ENCODE measurements at regions not wholly inside any gene's neighbourhood (a gene's known extent, or its start where the extent isn't known, plus 50 kb on each side); places are given as distances from the start of the nearest gene placed in this dataset.
"Not testable (repeated sequence)": the region's sequence is repeated elsewhere in the genome, so short reads cannot be mapped to it uniquely, and the experiment has no call there.

DNA sequence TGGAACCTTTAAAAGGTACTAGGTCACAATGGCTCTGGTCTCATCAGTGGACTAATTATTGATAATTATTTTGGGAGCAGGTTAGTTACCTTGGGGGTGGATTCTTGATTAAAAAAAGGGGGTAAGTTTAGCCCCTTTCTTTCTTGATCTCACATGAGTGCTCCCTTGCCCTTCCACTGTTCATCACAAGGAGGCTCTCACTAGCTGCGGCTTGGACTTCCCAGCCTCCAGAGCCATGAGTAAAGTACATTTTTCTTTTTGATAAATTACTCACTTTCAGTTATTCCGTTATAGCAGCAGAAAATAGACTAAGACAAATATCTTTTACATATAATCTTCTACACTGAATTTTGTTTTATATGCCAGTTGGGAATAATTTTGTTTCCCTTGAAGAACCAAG is 254.8 kb upstream of the DEPDC1 start:
- DNase-seq (ENCODE audit: extremely low spot score) = no peak
- ChIA-PET POLR2A (no interaction called here), CTCF (no interaction called here)
- TF ChIP-seq ELF4 (IDR thresholded peaks at IDR 0.05) (no peak), TARDBP (IDR thresholded peaks at IDR 0.05) (no peak), FOXM1 (IDR thresholded peaks at IDR 0.05; ENCODE audit: borderline replicate concordance) (no peak), ZNF384 (IDR thresholded peaks at IDR 0.05) (no peak), FOXK2 (IDR thresholded peaks at IDR 0.05) (no peak), SP1 (IDR thresholded peaks at IDR 0.05) (no peak)
- TF ChIP-seq, protein P1, sequence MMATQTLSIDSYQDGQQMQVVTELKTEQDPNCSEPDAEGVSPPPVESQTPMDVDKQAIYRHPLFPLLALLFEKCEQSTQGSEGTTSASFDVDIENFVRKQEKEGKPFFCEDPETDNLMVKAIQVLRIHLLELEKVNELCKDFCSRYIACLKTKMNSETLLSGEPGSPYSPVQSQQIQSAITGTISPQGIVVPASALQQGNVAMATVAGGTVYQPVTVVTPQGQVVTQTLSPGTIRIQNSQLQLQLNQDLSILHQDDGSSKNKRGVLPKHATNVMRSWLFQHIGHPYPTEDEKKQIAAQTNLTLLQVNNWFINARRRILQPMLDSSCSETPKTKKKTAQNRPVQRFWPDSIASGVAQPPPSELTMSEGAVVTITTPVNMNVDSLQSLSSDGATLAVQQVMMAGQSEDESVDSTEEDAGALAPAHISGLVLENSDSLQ (IDR thresholded peaks at IDR 0.05) = no peak

DNA sequence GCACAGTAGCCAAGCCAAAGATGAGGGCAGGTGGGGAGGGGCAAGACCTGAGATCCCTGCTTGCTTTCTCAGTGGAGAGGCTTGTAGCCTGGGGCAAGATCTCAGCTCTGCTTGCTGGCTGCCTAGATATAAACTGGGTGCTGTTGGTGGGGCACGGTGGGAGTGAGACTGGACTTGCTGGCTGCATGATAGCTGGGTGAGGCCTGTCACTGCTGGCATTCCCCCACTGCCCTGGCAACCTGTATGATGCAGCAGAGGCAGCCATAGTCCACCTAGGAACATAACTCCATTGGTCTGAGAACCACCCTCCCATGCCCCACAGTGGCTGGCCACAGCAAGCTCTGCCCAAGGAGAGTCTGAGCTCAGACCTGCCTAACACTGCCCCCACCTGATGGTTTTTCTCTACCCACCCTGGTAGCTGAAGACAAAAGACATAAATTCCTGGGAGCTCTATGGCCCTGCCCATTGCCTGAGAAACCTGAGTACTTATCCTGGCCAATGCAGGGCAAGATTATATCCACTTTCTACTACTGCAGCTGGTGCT is 261.9 kb upstream of the DEPDC1 start:
- ChIA-PET POLR2A (no interaction called here), CTCF (no interaction called here)
- no peak for DNase-seq (ENCODE audit: extremely low spot score)
- no peak for TF ChIP-seq ZNF384 (IDR thresholded peaks at IDR 0.05)
- TF ChIP-seq HDGF (IDR thresholded peaks at IDR 0.05; ENCODE audit: borderline replicate concordance) = no peak
- no peak for TF ChIP-seq SP1 (IDR thresholded peaks at IDR 0.05)

DNA sequence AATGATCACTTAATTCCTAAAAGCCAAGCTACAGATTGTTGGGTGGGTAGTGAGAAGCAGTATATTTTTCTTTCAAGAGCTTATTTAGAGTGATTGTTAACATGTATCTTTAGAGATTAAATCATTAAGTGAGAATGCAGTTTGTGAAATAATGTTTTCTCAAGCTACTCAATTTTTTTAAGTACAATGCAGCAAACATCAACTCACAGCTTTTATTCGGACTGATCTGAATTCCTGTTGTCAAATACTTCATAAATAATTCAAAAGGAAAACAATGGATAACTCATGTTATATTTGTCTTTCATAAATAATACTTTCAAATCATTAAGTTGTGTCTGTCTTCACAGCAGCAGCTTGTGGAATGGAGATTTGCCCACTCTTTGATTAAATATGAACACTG is 271.1 kb upstream of the DEPDC1 start:
- no peak for TF ChIP-seq FOXA1 (IDR thresholded peaks at IDR 0.05)
- no peak for DNase-seq (ENCODE audit: extremely low spot score)
- POLR2A ChIA-PET = no interaction called here
- CTCF ChIA-PET = no interaction called here

DNA sequence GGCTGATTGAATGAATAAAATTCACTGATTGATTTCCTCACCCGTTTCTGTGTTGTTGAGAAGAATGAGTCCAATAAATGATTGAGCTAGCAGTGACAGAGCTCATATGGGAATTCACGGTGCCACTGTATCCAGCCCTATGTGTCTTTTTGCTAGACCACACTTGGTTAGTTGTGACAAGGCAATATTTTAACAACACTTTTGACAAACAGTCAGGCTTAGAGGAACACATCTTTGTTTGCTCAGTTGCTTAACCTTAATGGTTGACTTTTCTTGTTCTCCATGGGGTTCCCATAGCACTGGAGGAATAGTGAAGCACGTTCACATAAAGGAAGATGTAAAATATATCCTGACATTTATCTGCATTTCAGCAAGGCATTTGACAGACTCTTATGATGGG is 273.9 kb upstream of the DEPDC1 start:
- TF ChIP-seq HDGF (IDR thresholded peaks at IDR 0.05; ENCODE audit: borderline replicate concordance) = no peak
- TF ChIP-seq FOXA1 (IDR thresholded peaks at IDR 0.05) = no peak
- no peak for TF ChIP-seq FOXK2 (IDR thresholded peaks at IDR 0.05)
- TF ChIP-seq BHLHE40 (IDR thresholded peaks at IDR 0.05; ENCODE audit: borderline replicate concordance) = no peak
- TF ChIP-seq FOXM1 (IDR thresholded peaks at IDR 0.05; ENCODE audit: borderline replicate concordance) = no peak
- DNase-seq (ENCODE audit: extremely low spot score) = no peak
- POLR2A ChIA-PET = no interaction called here
- CTCF ChIA-PET = no interaction called here

DNA sequence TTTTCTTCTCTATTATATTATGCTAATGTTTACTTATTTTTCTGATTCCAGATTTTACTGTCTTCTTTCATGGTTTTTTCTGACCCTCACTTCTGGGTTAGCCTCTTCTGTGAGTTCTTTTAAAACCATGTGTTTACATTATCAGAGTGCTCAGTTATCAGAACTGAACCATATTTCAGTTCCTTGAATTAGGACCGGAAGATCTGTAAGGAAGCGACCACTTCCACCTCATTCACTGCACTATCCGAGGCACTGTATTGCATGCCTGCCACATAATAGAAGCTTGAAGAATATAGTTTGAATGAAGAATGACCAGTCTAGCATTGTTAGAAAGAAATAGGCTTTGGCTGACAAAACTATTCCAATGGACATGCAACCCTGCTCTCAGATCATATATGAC is 281.0 kb upstream of the DEPDC1 start:
- POLR2A ChIA-PET = no interaction called here
- no peak for DNase-seq (ENCODE audit: extremely low spot score)
- TF ChIP-seq CTBP1 (IDR thresholded peaks at IDR 0.05; ENCODE audit: borderline replicate concordance) = no peak
- TF ChIP-seq LEF1 (IDR thresholded peaks at IDR 0.05; ENCODE audit: borderline replicate concordance) = no peak
- CTCF ChIA-PET = interaction anchor here (0.8 kb wide), 1 partner anchor 213 kb away, joined by 3 read pairs; no protein-coding TSS in a partner anchor

DNA sequence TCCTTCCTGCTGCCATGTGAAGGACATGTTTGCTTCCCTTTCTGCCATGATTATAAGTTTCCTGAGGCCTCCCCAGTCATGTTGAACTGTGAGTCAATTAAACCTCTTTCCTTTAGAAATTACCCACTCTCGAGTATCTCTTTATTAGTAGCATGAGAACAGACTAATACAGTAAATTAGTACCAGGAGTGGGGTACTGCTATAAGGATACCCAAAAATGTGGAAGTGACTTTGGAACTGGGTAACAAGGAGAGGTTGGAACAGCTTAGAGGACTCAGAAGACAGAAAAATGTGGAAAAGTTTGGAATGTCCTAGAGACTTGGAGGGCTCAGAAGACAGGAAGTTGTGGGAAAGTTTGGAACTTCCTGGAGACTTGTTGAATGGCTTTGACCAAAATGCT is 283.0 kb upstream of the DEPDC1 start:
- DNase-seq (ENCODE audit: extremely low spot score); POLR2A ChIA-PET; CTCF ChIA-PET: not testable (repeated sequence)

DNA sequence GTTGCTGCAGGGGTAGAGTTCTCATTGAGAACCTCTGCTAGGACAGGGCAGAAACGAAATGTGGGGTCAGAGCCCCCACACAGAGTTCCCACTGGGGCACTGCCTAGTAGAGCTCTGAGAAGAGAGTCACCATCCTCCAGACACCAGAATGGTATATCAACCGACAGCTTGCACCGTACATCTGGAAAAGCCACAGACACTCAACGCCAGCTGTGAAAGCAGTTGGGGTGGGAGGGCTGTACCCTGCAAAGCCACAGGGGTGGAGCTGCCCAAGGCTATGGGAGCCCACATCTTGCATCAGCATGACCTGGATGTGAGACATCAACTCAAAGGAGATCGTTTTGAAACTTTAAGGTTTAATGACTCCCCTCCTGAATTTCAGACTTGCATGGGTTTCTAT is 284.0 kb upstream of the DEPDC1 start:
- ChIA-PET CTCF (no interaction called here), POLR2A (no interaction called here)
- no peak for DNase-seq (ENCODE audit: extremely low spot score)
- TF ChIP-seq, protein P1 (IDR thresholded peaks at IDR 0.05) = no peak
- no peak for TF ChIP-seq SP1 (IDR thresholded peaks at IDR 0.05)
- no peak for TF ChIP-seq NFRKB (IDR thresholded peaks at IDR 0.05)
- no peak for TF ChIP-seq L3MBTL2 (conservative IDR thresholded peaks at IDR 0.05)
- no peak for TF ChIP-seq CTBP1 (IDR thresholded peaks at IDR 0.05; ENCODE audit: borderline replicate concordance)
- no peak for TF ChIP-seq FOXA1 (IDR thresholded peaks at IDR 0.05)
- no peak for TF ChIP-seq BHLHE40 (IDR thresholded peaks at IDR 0.05; ENCODE audit: borderline replicate concordance)
- no peak for TF ChIP-seq HDGF (IDR thresholded peaks at IDR 0.05; ENCODE audit: borderline replicate concordance)

DNA sequence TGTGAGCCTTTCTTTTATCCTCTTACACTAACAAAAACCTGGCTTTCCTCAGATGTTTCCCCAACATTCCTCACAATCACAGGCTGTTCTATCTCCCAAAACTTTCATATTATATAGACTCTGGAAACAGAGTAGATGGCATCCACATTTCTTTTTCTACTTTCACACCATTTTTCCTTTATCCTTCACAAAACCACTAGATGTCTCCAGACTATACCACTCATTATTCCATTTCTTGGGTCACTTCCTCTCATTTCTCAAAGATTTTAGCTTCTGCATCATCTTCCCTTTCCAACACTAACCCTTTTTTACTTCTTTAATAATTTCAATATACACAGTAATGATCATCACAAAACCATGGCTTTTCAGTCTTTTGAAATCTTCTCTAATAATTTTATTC is 286.0 kb upstream of the DEPDC1 start:
- POLR2A ChIA-PET = no interaction called here
- no peak for DNase-seq (ENCODE audit: extremely low spot score)
- CTCF ChIA-PET = no interaction called here
- TF ChIP-seq FOXK2 (IDR thresholded peaks at IDR 0.05) (no peak), BHLHE40 (IDR thresholded peaks at IDR 0.05; ENCODE audit: borderline replicate concordance) (no peak), FOXA1 (IDR thresholded peaks at IDR 0.05) (no peak), FOXM1 (IDR thresholded peaks at IDR 0.05; ENCODE audit: borderline replicate concordance) (no peak), ELF4 (IDR thresholded peaks at IDR 0.05) (no peak), ZNF384 (IDR thresholded peaks at IDR 0.05) (no peak), SUZ12 (IDR thresholded peaks at IDR 0.05) (no peak)

DNA sequence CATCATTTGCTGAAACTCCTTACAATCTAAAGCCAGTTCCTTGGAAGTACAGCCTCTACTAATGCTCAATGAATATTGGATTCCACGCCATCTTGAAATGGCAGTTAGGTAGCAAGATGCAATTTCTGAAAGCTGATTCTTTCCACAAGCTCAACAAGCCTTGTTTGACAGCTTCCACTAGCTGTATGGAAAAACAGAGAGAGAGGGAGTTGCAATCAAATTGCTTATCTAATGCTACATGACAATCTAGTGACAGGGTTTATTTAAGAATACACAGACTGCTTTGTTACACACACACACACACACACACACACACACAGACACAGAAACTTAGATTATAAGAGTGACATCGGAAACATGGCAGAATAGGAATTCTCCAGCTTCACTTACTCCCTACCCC is 288.4 kb upstream of the DEPDC1 start:
- TF ChIP-seq ARNT (IDR thresholded peaks at IDR 0.05) = no peak
- TF ChIP-seq L3MBTL2 (conservative IDR thresholded peaks at IDR 0.05) = no peak
- no peak for TF ChIP-seq FOXA1 (IDR thresholded peaks at IDR 0.05)
- TF ChIP-seq ELF4 (IDR thresholded peaks at IDR 0.05) = no peak
- TF ChIP-seq BHLHE40 (IDR thresholded peaks at IDR 0.05; ENCODE audit: borderline replicate concordance) = no peak
- TF ChIP-seq HDGF (IDR thresholded peaks at IDR 0.05; ENCODE audit: borderline replicate concordance) = no peak
- no peak for TF ChIP-seq FOXK2 (IDR thresholded peaks at IDR 0.05)
- TF ChIP-seq SUZ12 (IDR thresholded peaks at IDR 0.05) = no peak
- TF ChIP-seq TARDBP (IDR thresholded peaks at IDR 0.05) = no peak
- TF ChIP-seq ZNF384 (IDR thresholded peaks at IDR 0.05) = no peak
- POLR2A ChIA-PET = no interaction called here
- DNase-seq (ENCODE audit: extremely low spot score) = no peak
- CTCF ChIA-PET = no interaction called here

All from HEK293T (cell line).